ENCODE measurements at regions not wholly inside any gene's neighbourhood (a gene's known extent, or its start where the extent isn't known, plus 50 kb on each side); places are given as distances from the start of the nearest gene placed in this dataset.

- DNase-seq (ENCODE audit: low read depth, low spot score) = no peak
- no peak overlapping the region for H3K4me2 ChIP-seq (ENCODE audit: low read length)
- no peaks in the 10 kb centered on the region for H4K20me1 ChIP-seq (ENCODE audit: insufficient read depth)
- POLR2A ChIA-PET = no interaction called here
- H3K9me3 ChIP-seq (ENCODE audit: control insufficient read depth in 1 of 2, insufficient read depth in 1 of 2, low read depth in 1 of 2, low read length in 2 of 2) = no peaks in the 10 kb centered on the region
- H3K4me1 ChIP-seq (ENCODE audit: control insufficient read depth in 1 of 2, insufficient read depth in 2 of 2, low read length in 2 of 2) = no peaks in the 10 kb centered on the region
- H2AFZ ChIP-seq (ENCODE audit: low read depth, low read length, poor library complexity, severe bottlenecking) = no peak overlapping the region
- intact Hi-C loops (cut with micrococcal nuclease) = loop anchor here (5.0 kb wide), 1 partner anchor 51 kb away; no protein-coding TSS in a partner anchor
- H3K9ac ChIP-seq (ENCODE audit: low read length) = no peak overlapping the region
- H3K36me3 ChIP-seq (ENCODE audit: control insufficient read depth in 1 of 2, insufficient read depth in 2 of 2, low read length in 2 of 2) = no peaks in the 10 kb centered on the region
- no TSS peak for BruUV-seq (replicated peaks)
- H3K27ac ChIP-seq (ENCODE audit: low read depth, low read length) = no peak overlapping the region
- no peak for ATAC-seq
- H3K79me2 ChIP-seq (ENCODE audit: insufficient read depth, low read length) = no peaks in the 10 kb centered on the region
- no peak overlapping the region for H3K4me3 ChIP-seq (replicated peaks in 1 of 2; ENCODE audit: low read depth in 1 of 2, low read length in 2 of 2)
- H3K27me3 ChIP-seq (ENCODE audit: insufficient read depth, low read length) = peaks cover 7% of the 10 kb centered on the region
- no peaks in the 10 kb centered on the region for H3K9me2 ChIP-seq (ENCODE audit: insufficient read depth)
- RAD21 ChIA-PET (ENCODE audit: low non-redundant PET in 1 of 2, low total read pairs in 2 of 2, uncharacterized antibody in 2 of 2, unreplicated experiment in 2 of 2) = no interaction called here
- CTCF ChIA-PET = no interaction called here
- TF ChIP-seq TCF7L2 (IDR thresholded peaks at IDR 0.05; ENCODE audit: borderline replicate concordance, extremely low read depth, insufficient read depth, insufficient read length) (no peak), EZH2 (IDR thresholded peaks at IDR 0.05) (no peak), CEBPB (IDR thresholded peaks at IDR 0.05; ENCODE audit: low read depth) (no peak), ATF3 (IDR thresholded peaks at IDR 0.05) (no peak), ZNF274 (IDR thresholded peaks at IDR 0.05; ENCODE audit: low read depth, low read length) (no peak), MAX (IDR thresholded peaks at IDR 0.05) (no peak), SIN3A (IDR thresholded peaks at IDR 0.05; ENCODE audit: low read depth) (no peak)
Observed at GRCh38 chr18:1468550-1468949, 563.9 kb downstream of the ADCYAP1 start.

GRCh38 chr18:1475867-1476266, 571.2 kb downstream of the ADCYAP1 start:
- H3K9ac ChIP-seq (ENCODE audit: low read length) = no peak overlapping the region
- ChIA-PET RAD21 (ENCODE audit: low non-redundant PET in 1 of 2, low total read pairs in 2 of 2, uncharacterized antibody in 2 of 2, unreplicated experiment in 2 of 2) (no interaction called here), CTCF (no interaction called here), POLR2A (no interaction called here)
- no peak overlapping the region for H2AFZ ChIP-seq (ENCODE audit: low read depth, low read length, poor library complexity, severe bottlenecking)
- H3K4me3 ChIP-seq (replicated peaks in 1 of 2; ENCODE audit: low read depth in 1 of 2, low read length in 2 of 2) = no peak overlapping the region
- H3K9me2 ChIP-seq (ENCODE audit: insufficient read depth) = no peaks in the 10 kb centered on the region
- no peaks in the 10 kb centered on the region for H3K36me3 ChIP-seq (ENCODE audit: control insufficient read depth in 1 of 2, insufficient read depth in 2 of 2, low read length in 2 of 2)
- intact Hi-C loops (cut with micrococcal nuclease) = no loop called here
- no peaks in the 10 kb centered on the region for H3K79me2 ChIP-seq (ENCODE audit: insufficient read depth, low read length)
- no peak overlapping the region for H3K27ac ChIP-seq (ENCODE audit: low read depth, low read length)
- H3K27me3 ChIP-seq (ENCODE audit: insufficient read depth, low read length) = 0 out of 2 replicates have a peak, but pooled peaks cover 4% of the 10 kb centered on the region
- DNase-seq (ENCODE audit: low read depth, low spot score) (no peak), ATAC-seq (no peak)
- BruUV-seq (replicated peaks) = no TSS peak
- H3K4me1 ChIP-seq (ENCODE audit: control insufficient read depth in 1 of 2, insufficient read depth in 2 of 2, low read length in 2 of 2) = no peaks in the 10 kb centered on the region
- H4K20me1 ChIP-seq (ENCODE audit: insufficient read depth) = no peaks in the 10 kb centered on the region
- H3K4me2 ChIP-seq (ENCODE audit: low read length) = no peak overlapping the region
- no peaks in the 10 kb centered on the region for H3K9me3 ChIP-seq (ENCODE audit: control insufficient read depth in 1 of 2, insufficient read depth in 1 of 2, low read depth in 1 of 2, low read length in 2 of 2)
- TF ChIP-seq EZH2 (IDR thresholded peaks at IDR 0.05) (no peak), CTCF (IDR thresholded peaks at IDR 0.05 in 2 of 3, conservative IDR thresholded peaks at IDR 0.05 in 1 of 3; ENCODE audit: borderline replicate concordance in 1 of 3, insufficient read depth in 1 of 3, low read depth in 2 of 3, low read length in 2 of 3) (no peak), ELF1 (IDR thresholded peaks at IDR 0.05; ENCODE audit: borderline replicate concordance, low read depth) (no peak), CEBPB (IDR thresholded peaks at IDR 0.05; ENCODE audit: low read depth) (no peak), EZH2phosphoT487 (IDR thresholded peaks at IDR 0.05; ENCODE audit: borderline replicate concordance) (no peak), RAD21 (IDR thresholded peaks at IDR 0.05; ENCODE audit: low read depth) (no peak), ZBTB33 (IDR thresholded peaks at IDR 0.05; ENCODE audit: extremely low read depth, insufficient replicate concordance, low read length) (no peak), SRF (IDR thresholded peaks at IDR 0.05; ENCODE audit: low read depth) (no peak), POLR2AphosphoS5 (IDR thresholded peaks at IDR 0.05; ENCODE audit: low read depth, low read length) (no peak), SIN3A (IDR thresholded peaks at IDR 0.05; ENCODE audit: low read depth) (no peak), YY1 (IDR thresholded peaks at IDR 0.05; ENCODE audit: extremely low read depth, insufficient replicate concordance, low read depth, low read length) (no peak), SP1 (IDR thresholded peaks at IDR 0.05; ENCODE audit: low read depth) (no peak)
